ENCODE measurements at regions not wholly inside any gene's neighbourhood (a gene's known extent, or its start where the extent isn't known, plus 50 kb on each side); places are given as distances from the start of the nearest gene placed in this dataset.

- TF ChIP-seq, protein P1, sequence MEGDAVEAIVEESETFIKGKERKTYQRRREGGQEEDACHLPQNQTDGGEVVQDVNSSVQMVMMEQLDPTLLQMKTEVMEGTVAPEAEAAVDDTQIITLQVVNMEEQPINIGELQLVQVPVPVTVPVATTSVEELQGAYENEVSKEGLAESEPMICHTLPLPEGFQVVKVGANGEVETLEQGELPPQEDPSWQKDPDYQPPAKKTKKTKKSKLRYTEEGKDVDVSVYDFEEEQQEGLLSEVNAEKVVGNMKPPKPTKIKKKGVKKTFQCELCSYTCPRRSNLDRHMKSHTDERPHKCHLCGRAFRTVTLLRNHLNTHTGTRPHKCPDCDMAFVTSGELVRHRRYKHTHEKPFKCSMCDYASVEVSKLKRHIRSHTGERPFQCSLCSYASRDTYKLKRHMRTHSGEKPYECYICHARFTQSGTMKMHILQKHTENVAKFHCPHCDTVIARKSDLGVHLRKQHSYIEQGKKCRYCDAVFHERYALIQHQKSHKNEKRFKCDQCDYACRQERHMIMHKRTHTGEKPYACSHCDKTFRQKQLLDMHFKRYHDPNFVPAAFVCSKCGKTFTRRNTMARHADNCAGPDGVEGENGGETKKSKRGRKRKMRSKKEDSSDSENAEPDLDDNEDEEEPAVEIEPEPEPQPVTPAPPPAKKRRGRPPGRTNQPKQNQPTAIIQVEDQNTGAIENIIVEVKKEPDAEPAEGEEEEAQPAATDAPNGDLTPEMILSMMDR (IDR thresholded peaks at IDR 0.05 in 8 of 11, conservative IDR thresholded peaks at IDR 0.05 in 3 of 11), result no peak
- no peak for TF ChIP-seq POLR2A (IDR thresholded peaks at IDR 0.05)
Measured at GRCh38 chrX:39222346-39223113, 421.3 kb downstream of the MID1IP1 start.

Measured in spleen (tissue), 7 donors.